GM10266 (cell line): ENCODE measurements at regions not wholly inside any gene's neighbourhood (a gene's known extent, or its start where the extent isn't known, plus 50 kb on each side); places are given as distances from the start of the nearest gene placed in this dataset.

Experiments
- DNase-seq: peaks from one replicate; pipeline ENCODE4 v3.0.0; 2012; ENCODE audit errors: extremely low spot score
- CTCF ChIP-seq: IDR thresholded peaks from 2 replicates; pipeline ENCODE4 v1.5.1; 2012; ENCODE audit warnings: mild to moderate bottlenecking, low read depth; ENCODE audit not compliant: control insufficient read depth, insufficient read depth; ENCODE audit errors: missing control alignments

DNA sequence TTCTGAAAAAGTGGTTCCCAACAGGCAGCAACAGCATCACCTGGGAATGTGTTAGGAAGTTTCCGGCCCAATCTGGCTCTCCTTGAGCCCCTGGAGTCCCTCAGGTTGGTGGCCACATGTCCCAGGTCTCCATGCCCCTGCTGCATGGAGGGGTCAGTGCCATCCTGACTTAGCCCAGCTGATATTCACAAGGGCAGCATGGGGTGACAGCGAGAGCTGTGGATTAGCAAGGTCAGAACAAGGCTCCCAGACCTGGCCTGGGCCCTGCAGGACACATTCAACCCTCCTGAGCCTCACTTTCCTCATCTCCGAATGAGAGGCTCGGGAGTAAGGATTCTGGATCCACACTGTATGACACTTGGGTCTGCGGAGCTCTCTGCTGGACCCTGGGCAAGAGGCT lies 243.8 kb upstream of the TLE3 start:
- no peak for TF ChIP-seq CTCF
- no peak for DNase-seq

DNA sequence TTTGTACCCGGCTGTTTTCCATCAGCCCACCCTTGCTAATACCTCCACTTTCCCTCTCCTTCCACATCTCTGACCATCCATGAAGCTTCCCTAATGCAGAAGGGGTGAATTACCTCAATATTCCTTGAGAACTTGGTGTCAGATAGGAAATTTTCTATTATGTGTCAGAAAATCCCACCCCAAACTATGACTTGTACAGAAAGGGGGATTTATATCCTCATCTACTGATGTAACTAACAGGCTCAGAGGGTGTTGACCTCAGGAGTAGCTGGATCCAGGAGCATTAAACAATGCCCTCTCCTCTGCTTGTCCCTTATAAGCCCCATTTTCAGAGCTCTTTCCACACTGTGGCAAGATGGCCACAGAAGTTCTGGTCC lies 242.8 kb upstream of the TLE3 start:
- no peak for TF ChIP-seq CTCF
- no peak for DNase-seq

DNA sequence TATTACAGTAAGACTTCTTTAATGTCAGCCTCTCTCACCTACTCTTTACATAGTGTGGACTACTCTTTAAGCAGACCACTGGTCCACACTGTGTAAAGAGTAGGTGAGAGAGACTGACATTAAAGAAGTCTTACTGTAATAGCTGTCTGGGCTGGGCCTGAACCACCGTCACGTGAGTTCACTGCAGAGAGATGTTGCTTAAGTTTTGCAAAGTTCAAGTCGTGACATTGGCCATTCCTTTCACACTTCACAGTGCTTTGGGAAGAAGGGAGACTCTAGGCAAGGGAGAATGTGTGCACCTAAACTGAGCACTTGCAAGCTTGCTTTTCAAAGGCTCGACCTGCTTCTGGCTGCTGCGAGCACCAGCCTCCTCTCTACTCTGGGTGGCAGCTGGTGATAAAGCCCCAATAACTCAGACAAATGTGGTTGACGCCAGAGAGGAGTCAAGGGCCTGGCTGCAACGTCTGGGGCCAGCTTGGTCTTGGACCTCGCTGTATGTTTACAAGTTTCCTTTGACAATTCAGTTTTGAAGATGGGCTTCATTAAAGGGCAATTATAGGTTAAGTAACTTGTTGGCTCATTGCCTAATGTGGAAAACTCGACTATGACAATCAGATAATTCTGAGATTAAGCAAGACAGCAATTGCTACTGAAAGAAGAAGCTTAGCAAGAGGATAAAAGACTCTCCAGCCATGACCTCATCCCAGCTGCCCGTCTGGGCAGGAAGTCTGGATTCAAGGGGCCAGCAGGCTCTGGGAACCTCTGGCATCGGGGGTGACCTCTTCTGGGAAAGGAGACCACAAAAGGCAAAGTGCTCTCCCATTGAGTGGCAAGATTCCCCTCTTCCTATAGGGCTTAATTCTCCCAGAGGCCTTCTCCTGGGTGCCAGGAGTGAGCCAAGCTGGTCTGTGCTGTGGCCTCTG lies 242.1 kb upstream of the TLE3 start:
- no peak for TF ChIP-seq CTCF
- no peak for DNase-seq

DNA sequence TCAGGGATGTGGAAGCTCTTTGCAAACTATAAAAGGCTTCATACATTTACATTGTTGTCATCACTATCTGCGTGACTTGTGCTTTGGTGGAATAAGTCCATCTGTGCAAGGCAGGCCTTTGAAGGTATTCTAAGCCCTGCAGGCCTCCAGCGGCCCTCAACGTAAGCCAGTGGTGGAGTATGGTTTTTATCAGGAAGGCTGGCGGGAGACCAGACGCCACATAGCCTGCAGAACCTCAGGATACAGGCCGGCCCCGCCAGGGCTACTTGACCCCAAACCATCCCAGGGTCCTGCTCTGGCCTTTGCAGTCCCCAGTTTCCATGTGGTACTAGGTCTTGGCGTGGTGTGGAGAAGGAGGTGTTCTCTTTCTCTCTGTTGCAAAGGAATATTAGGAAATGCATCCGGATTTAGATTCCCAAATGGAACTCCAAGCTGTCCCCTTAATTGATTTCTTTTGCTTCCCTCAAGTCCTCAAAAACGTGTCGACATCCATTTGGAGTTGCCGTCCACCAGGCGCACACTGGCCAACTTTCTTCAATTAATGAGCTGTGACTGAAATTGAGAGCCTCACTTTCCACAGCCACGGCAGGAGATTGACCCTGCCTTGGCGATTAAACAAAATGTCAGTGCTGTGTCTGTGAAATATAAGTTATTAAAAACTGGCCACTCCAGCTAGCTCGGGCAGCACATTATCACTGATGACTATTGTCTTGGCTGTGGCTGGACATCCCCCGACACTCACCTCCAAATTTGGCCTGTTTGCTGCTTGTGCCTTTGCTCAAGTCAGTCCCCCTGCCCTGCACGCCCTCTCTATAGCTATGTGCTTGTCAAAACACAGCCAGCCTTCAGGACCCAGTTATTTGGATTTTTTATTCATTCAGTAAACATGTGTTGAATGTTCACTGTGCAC lies 239.8 kb upstream of the TLE3 start:
- no peak for TF ChIP-seq CTCF
- no peak for DNase-seq

DNA sequence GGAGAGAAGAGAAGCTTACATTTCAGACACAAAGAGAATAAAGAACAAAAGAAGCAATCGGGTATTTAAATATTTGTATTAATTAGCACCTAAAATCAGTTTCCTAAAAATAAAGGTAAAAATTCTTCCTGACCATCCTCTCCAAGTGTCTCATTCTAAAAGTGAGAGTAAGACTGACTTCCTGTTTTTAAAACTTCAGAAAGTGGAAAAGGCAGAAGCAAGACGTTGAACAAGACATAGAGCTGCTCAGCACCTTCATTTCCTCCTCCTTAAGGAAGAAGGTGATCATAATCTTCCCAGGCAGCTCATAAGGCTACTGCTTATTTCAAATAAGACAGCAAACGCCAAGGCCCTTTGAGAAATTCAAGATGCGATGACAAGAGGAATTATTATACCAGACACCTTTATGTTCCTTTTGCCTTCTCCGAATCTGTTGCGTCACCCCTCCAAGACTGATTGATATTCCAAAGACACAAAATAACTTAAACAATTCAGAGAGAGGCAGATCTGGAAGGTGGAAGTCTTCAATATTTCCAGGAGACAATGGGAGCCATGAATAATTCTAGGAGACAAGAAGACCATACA lies 238.8 kb upstream of the TLE3 start:
- DNase-seq = no peak
- no peak for TF ChIP-seq CTCF

DNA sequence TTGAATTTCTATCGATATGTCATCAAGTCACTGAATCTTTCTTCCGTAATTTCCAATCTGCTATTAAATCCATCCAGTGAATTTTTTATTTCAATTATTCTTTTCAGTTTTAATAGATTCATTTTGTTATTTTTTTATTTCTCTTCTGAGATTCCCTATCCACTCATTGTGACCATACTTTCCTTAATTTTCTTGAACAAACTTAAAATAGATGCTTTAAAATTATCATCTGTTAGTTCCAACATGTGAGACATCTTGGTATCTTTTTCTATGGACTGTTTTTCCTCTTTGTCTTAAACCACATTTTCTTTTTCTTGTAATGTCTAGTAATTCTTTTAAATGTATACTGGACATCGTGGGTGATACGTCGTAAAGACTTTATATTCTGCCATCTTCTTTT lies 236.6 kb upstream of the TLE3 start:
- DNase-seq = no peak

More for the DNA sequence above, 236.6 kb upstream of the TLE3 start:
- no peak for TF ChIP-seq CTCF
